HL-60 (cell line): ENCODE measurements at regions not wholly inside any gene's neighbourhood (a gene's known extent, or its start where the extent isn't known, plus 50 kb on each side); places are given as distances from the start of the nearest gene placed in this dataset.

ENCODE experiments used
- DNase-seq, 2 experiments: peaks; one replicate each; pipeline ENCODE4 v3.0.0-alpha.2; 2010 to 2020; ENCODE audit warnings: low read depth in 1 of 2, low spot score in 1 of 2
- H3K27ac ChIP-seq: fragments of 250-450 bp; sonication (Bioruptor Pico); replicated peaks from 2 replicates; pipeline ENCODE4 v1.5.1; 2020; ENCODE audit warnings: mild to moderate bottlenecking, moderate library complexity
- H3K27me3 ChIP-seq: fragments of 250-450 bp; sonication (Bioruptor Pico); 2 replicates; pipeline ENCODE4 v1.5.1; 2021; ENCODE audit warnings: mild to moderate bottlenecking, moderate library complexity; ENCODE audit not compliant: insufficient read depth, poor library complexity, severe bottlenecking
- H3K4me3 ChIP-seq: replicated peaks from 2 replicates; pipeline ENCODE4 v1.5.1; 2011; ENCODE audit warnings: mild to moderate bottlenecking, control low read depth, low read length; ENCODE audit not compliant: insufficient read depth
- CTCF ChIP-seq: IDR thresholded peaks from one replicate; pipeline ENCODE4 v1.5.1; 2011; ENCODE audit warnings: low read length, control low read depth, inconsistent platforms; ENCODE audit not compliant: insufficient read depth
- GABPA ChIP-seq: IDR thresholded peaks from 2 replicates; pipeline ENCODE4 v1.6.1; 2012; ENCODE audit warnings: low read depth
- POLR2AphosphoS5 ChIP-seq: IDR thresholded peaks from 2 replicates; pipeline ENCODE4 v1.6.1; 2012; ENCODE audit warnings: low read depth
- REST ChIP-seq: IDR thresholded peaks from 2 replicates; pipeline ENCODE4 v1.6.1; 2012; ENCODE audit warnings: low read depth; ENCODE audit not compliant: insufficient replicate concordance
- SPI1 ChIP-seq: IDR thresholded peaks from 2 replicates; pipeline ENCODE4 v1.6.1; 2012; ENCODE audit warnings: low read depth, mild to moderate bottlenecking, borderline replicate concordance

DNA sequence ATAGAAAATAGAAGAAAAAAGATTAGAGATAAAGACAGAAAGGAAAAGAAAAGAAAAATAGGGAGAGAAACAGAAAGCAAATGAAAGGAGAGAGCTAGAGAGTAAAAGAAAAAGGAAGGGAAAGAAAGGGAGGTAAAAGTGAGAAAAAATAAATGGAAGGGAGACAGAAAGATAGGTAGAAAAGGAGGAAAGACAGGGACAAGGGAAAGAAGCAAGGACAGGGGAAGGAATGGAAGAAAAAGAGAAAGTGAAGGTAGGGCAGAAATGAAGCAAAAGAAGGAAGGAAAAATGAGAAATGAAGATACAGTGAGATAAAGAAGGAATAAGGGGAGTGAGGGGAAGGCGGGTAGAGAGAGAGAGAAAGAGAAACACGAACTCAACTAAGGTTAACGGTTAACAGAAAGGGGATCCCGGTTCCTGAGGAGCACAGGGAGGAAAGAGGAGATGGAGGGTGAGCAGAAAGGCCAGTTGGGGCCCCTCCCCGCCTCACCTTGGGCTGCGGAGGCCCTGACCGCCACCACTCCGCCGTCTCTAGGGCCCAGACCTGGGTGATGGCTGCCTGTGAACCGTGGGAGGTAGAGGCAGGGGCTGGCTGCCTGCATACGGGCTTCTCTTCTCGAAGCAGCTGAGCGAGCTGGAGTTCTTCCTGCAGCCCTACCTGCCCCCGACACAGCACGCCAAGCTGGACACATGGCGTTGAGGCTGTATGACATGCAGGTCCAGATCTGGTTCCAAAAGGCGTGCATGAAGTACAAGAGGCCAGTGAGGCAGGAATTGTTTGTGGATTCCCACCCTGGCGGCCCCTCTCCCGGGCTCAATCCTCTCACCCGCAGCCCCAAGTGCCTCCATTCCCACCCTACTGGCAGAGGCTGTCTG is 59.5 kb downstream of the SMUG1 start:
- Histone ChIP-seq H3K27me3 (peaks cover 44% of the 10 kb centered on the region), H3K27ac (no peak overlapping the region), H3K4me3 (no peak overlapping the region)
- no peak for TF ChIP-seq REST
- no peak for TF ChIP-seq GABPA
- no peak for TF ChIP-seq POLR2AphosphoS5
- TF ChIP-seq CTCF = no peak
- no peak for TF ChIP-seq SPI1
- DNase-seq = no peak
